GM19324 (cell line): ENCODE measurements at regions not wholly inside any gene's neighbourhood (a gene's known extent, or its start where the extent isn't known, plus 50 kb on each side); places are given as distances from the start of the nearest gene placed in this dataset.

Source experiments
- ATAC-seq: cut with Tn5 transposase; IDR thresholded peaks from one replicate; pipeline ENCODE4 v1.9.1; 2021; ENCODE audit warnings: mild to moderate bottlenecking, moderate library complexity; ENCODE audit not compliant: unreplicated experiment, low FRiP score

- ATAC-seq = no peak
Measured at GRCh38 chr15:98437752-98438151, 210.6 kb upstream of the IGF1R start.

GRCh38 chr15:98438326-98438725 is 210.0 kb upstream of the IGF1R start:
- no peak for ATAC-seq

- no peak for ATAC-seq
Measured at GRCh38 chr15:98438907-98439306, 209.4 kb upstream of the IGF1R start.

GRCh38 chr15:98439523-98439942 is 208.8 kb upstream of the IGF1R start:
- no peak for ATAC-seq

GRCh38 chr15:98440917-98441316 is 207.4 kb upstream of the IGF1R start:
- no peak for ATAC-seq

GRCh38 chr15:98441599-98441998 is 206.7 kb upstream of the IGF1R start:
- ATAC-seq = no peak

GRCh38 chr15:98442379-98442833 is 205.9 kb upstream of the IGF1R start:
- no peak for ATAC-seq

GRCh38 chr15:98442901-98443300 is 205.4 kb upstream of the IGF1R start:
- ATAC-seq = no peak

GRCh38 chr15:98443526-98443925 is 204.8 kb upstream of the IGF1R start:
- ATAC-seq = no peak

- ATAC-seq = no peak
Measured at GRCh38 chr15:98444138-98444537, 204.2 kb upstream of the IGF1R start.

GRCh38 chr15:98445315-98445714 is 203.0 kb upstream of the IGF1R start:
- ATAC-seq = no peak

GRCh38 chr15:98446083-98446482 is 202.3 kb upstream of the IGF1R start:
- ATAC-seq = no peak

GRCh38 chr15:98447069-98447468 is 201.3 kb upstream of the IGF1R start:
- ATAC-seq = no peak

- ATAC-seq = no peak
Measured at GRCh38 chr15:98451236-98451635, 197.1 kb upstream of the IGF1R start.

GRCh38 chr15:98452238-98452637 is 196.1 kb upstream of the IGF1R start:
- no peak for ATAC-seq

- no peak for ATAC-seq
Measured at GRCh38 chr15:98455904-98456303, 192.4 kb upstream of the IGF1R start.

- no peak for ATAC-seq
Measured at GRCh38 chr15:98476559-98476958, 171.8 kb upstream of the IGF1R start.

GRCh38 chr15:98480844-98481243 is 167.5 kb upstream of the IGF1R start:
- no peak for ATAC-seq

GRCh38 chr15:98483575-98484130 is 164.7 kb upstream of the IGF1R start:
- ATAC-seq = no peak

- no peak for ATAC-seq
Measured at GRCh38 chr15:98484914-98485313, 163.4 kb upstream of the IGF1R start.

GRCh38 chr15:98485451-98485850 is 162.9 kb upstream of the IGF1R start:
- ATAC-seq = no peak

GRCh38 chr15:98493966-98494511 is 154.3 kb upstream of the IGF1R start:
- no peak for ATAC-seq

GRCh38 chr15:98501192-98501591 is 147.1 kb upstream of the IGF1R start:
- no peak for ATAC-seq
